ENCODE measurements at regions not wholly inside any gene's neighbourhood (a gene's known extent, or its start where the extent isn't known, plus 50 kb on each side); places are given as distances from the start of the nearest gene placed in this dataset.

DNA sequence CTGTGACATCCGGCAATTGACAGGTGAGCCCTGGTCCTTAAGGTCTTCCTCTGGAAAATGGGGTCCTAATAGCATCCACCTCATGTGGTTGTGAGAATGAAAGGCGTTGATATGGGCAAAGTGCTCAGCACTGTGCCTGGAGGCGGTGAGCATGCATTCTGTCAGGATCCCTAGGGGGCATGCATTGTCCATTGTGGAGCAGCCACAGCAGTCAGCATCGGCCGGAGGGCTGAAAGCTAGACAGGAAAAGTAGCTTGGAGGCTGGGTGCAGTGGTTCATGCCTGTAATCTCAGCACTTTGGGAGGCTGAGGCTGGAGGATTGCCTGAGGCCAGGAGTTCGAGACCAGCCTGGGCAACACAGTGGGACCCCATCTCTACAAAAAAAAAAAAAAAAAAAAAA is 122.2 kb downstream of the LHX2 start:
- intact Hi-C loops (cut with micrococcal nuclease) (loop anchor here (2.0 to 5.0 kb wide), 2 partner anchors 79 to 175 kb away; no protein-coding TSS in a partner anchor), dilution Hi-C loops (cut with MboI; ENCODE audit: extremely low pct_ligation_motif_present, low sequenced_read_pairs) (no loop called here)
- Histone ChIP-seq H3K9me1 (replicated peaks; ENCODE audit: control insufficient read depth, extremely low read depth, insufficient read depth, low read length) (no peaks in the 10 kb centered on the region), H2AFZ (ENCODE audit: low read depth, low read length) (no peak overlapping the region), H3K9me3 (replicated peaks; ENCODE audit: control insufficient read depth, insufficient read depth, low read length) (no peaks in the 10 kb centered on the region), H3K4me2 (ENCODE audit: insufficient read depth, low read length) (no peak overlapping the region), H3K79me2 (ENCODE audit: control insufficient read depth, insufficient read depth, low read length) (no peaks in the 10 kb centered on the region), H3K4me3 (replicated peaks in 1 of 3; ENCODE audit: insufficient read depth in 1 of 3, low read depth in 1 of 3, low read length in 3 of 3) (no peak overlapping the region), H3K36me3 (ENCODE audit: control insufficient read depth in 2 of 2, extremely low read depth in 1 of 2, insufficient read depth in 2 of 2, low read length in 2 of 2) (no peaks in the 10 kb centered on the region), H3K27ac (ENCODE audit: insufficient read depth, low read depth, low read length) (no peak overlapping the region), H4K20me1 (replicated peaks; ENCODE audit: control insufficient read depth, extremely low read depth, insufficient read depth, low read length) (no peaks in the 10 kb centered on the region), H3K9ac (replicated peaks; ENCODE audit: extremely low read depth, insufficient read depth, low read length) (no peak overlapping the region), H3K27me3 (ENCODE audit: control insufficient read depth in 2 of 2, insufficient read depth in 2 of 2, low read length in 2 of 2) (no peaks in the 10 kb centered on the region), H3K4me1 (ENCODE audit: control insufficient read depth, extremely low read depth, insufficient read depth, low read length) (peaks cover 7% of the 10 kb centered on the region)
- no peak for TF ChIP-seq JUN (IDR thresholded peaks at IDR 0.05; ENCODE audit: borderline replicate concordance, insufficient read depth, insufficient read length, low read depth)
- no peak for TF ChIP-seq GATA2 (IDR thresholded peaks at IDR 0.05; ENCODE audit: insufficient read depth, insufficient read length, low read depth, low read length)
- TF ChIP-seq, protein P1, sequence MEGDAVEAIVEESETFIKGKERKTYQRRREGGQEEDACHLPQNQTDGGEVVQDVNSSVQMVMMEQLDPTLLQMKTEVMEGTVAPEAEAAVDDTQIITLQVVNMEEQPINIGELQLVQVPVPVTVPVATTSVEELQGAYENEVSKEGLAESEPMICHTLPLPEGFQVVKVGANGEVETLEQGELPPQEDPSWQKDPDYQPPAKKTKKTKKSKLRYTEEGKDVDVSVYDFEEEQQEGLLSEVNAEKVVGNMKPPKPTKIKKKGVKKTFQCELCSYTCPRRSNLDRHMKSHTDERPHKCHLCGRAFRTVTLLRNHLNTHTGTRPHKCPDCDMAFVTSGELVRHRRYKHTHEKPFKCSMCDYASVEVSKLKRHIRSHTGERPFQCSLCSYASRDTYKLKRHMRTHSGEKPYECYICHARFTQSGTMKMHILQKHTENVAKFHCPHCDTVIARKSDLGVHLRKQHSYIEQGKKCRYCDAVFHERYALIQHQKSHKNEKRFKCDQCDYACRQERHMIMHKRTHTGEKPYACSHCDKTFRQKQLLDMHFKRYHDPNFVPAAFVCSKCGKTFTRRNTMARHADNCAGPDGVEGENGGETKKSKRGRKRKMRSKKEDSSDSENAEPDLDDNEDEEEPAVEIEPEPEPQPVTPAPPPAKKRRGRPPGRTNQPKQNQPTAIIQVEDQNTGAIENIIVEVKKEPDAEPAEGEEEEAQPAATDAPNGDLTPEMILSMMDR (IDR thresholded peaks at IDR 0.05; ENCODE audit: extremely low read depth in 1 of 2, insufficient read depth in 1 of 2, low read depth in 1 of 2, low read length in 2 of 2) = peak; percentile 36 to 64
- TF ChIP-seq, protein P2, sequence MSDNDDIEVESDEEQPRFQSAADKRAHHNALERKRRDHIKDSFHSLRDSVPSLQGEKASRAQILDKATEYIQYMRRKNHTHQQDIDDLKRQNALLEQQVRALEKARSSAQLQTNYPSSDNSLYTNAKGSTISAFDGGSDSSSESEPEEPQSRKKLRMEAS (IDR thresholded peaks at IDR 0.05; ENCODE audit: insufficient read depth, insufficient read length) = no peak
- TF ChIP-seq POLR2A (IDR thresholded peaks at IDR 0.05; ENCODE audit: low read depth, low read length) = no peak
- no peak for TF ChIP-seq POLR2AphosphoS5 (IDR thresholded peaks at IDR 0.05; ENCODE audit: insufficient read depth, low read depth, low read length)
- no peak for FAIRE-seq
- peak; percentile 68 for DNase-seq (ENCODE audit: low read depth, low spot score)
- no TSS peak for BruUV-seq (replicated peaks)
- ChIA-PET POLR2A (interaction anchor here (0.6 to 0.7 kb wide), 2 partner anchors 197 to 541 kb away, joined by 3 to 7 read pairs; no protein-coding TSS in a partner anchor), CTCF (interaction anchor here (0.6 to 3.4 kb wide), 34 partner anchors 9 to 255 kb away, joined by 3 to 41 read pairs (median 4); no protein-coding TSS in a partner anchor)
